ENCODE measurements at regions not wholly inside any gene's neighbourhood (a gene's known extent, or its start where the extent isn't known, plus 50 kb on each side); places are given as distances from the start of the nearest gene placed in this dataset.

GRCh38 chr4:4687100-4687499 lies 145.3 kb upstream of the STX18 start:
- TF ChIP-seq POLR2A (IDR thresholded peaks at IDR 0.05) = no peak
- TF ChIP-seq, protein P1, sequence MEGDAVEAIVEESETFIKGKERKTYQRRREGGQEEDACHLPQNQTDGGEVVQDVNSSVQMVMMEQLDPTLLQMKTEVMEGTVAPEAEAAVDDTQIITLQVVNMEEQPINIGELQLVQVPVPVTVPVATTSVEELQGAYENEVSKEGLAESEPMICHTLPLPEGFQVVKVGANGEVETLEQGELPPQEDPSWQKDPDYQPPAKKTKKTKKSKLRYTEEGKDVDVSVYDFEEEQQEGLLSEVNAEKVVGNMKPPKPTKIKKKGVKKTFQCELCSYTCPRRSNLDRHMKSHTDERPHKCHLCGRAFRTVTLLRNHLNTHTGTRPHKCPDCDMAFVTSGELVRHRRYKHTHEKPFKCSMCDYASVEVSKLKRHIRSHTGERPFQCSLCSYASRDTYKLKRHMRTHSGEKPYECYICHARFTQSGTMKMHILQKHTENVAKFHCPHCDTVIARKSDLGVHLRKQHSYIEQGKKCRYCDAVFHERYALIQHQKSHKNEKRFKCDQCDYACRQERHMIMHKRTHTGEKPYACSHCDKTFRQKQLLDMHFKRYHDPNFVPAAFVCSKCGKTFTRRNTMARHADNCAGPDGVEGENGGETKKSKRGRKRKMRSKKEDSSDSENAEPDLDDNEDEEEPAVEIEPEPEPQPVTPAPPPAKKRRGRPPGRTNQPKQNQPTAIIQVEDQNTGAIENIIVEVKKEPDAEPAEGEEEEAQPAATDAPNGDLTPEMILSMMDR (IDR thresholded peaks at IDR 0.05) = no peak
- TF ChIP-seq POLR2AphosphoS5 (IDR thresholded peaks at IDR 0.05) = no peak
- no peak for TF ChIP-seq EP300 (IDR thresholded peaks at IDR 0.05)
- DNase-seq = no peak
- H3K9me3 ChIP-seq = no peaks in the 10 kb centered on the region
- no peak overlapping the region for H3K4me3 ChIP-seq
- WGBS, 5 donors = 90 to 95% (median 92%) methylated on average over 4 of the region's 4 CpGs
- H3K27ac ChIP-seq = no peak overlapping the region
- H3K36me3 ChIP-seq = peaks cover 0 to 9% (median 0%) of the 10 kb centered on the region in 4 donors
- H3K4me1 ChIP-seq = peaks cover 0 to 3% (median 0%) of the 10 kb centered on the region in 4 donors
- H3K27me3 ChIP-seq = no peaks in the 10 kb centered on the region
- intact Hi-C loops (cut with DNase I; ENCODE audit: low total_unique reads) = no loop called here

GRCh38 chr4:4685810-4686795 lies 144.3 kb upstream of the STX18 start:
- WGBS, 5 donors = 75 to 84% (median 76%) methylated on average over 7 to 10 of the region's 10 CpGs
- no peak for DNase-seq

DNA sequence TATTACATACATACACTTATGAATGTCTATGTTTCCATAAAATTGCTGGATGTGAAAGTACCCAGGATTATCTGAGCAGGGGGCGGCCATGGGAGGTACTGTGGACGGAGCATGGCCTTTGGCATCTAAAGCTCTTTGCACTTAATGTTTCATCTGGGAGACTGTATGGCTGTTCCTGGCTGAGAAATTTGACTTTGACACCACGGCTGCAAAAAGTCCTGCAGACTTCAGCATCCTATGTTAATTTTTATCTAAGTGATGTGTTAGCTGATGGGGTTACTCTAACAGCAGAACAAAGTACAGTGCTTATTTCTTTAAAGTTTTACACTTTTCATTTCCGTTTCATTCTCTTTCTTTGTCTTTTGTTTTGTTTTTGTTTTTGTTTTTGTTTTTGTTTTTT lies 139.8 kb upstream of the STX18 start:
- DNase-seq = no peak
- 87 to 94% (median 93%) methylated on average over 4 of the region's 4 CpGs for WGBS, 5 donors
- intact Hi-C loops (cut with DNase I; ENCODE audit: low total_unique reads) = no loop called here
- no peak overlapping the region for H3K27ac ChIP-seq
- H3K4me1 ChIP-seq = peaks cover 0 to 3% (median 0%) of the 10 kb centered on the region in 4 donors
- H3K4me3 ChIP-seq = no peak overlapping the region
- H3K27me3 ChIP-seq = no peaks in the 10 kb centered on the region
- TF ChIP-seq, protein P1 (IDR thresholded peaks at IDR 0.05) = no peak
- TF ChIP-seq EP300 (IDR thresholded peaks at IDR 0.05) = no peak
- no peaks in the 10 kb centered on the region for H3K9me3 ChIP-seq
- H3K36me3 ChIP-seq = no peaks in the 10 kb centered on the region

More at GRCh38 chr4:4685810-4686795, 144.3 kb upstream of the STX18 start:
- H3K4me1 ChIP-seq = peaks cover 0 to 3% (median 0%) of the 10 kb centered on the region in 4 donors
- H3K27me3 ChIP-seq = no peaks in the 10 kb centered on the region
- intact Hi-C loops (cut with DNase I; ENCODE audit: low total_unique reads) = no loop called here
- no peaks in the 10 kb centered on the region for H3K9me3 ChIP-seq
- TF ChIP-seq EP300 (IDR thresholded peaks at IDR 0.05) (no peak), POLR2AphosphoS5 (IDR thresholded peaks at IDR 0.05) (no peak), POLR2A (IDR thresholded peaks at IDR 0.05) (no peak)
- TF ChIP-seq, protein P1 (IDR thresholded peaks at IDR 0.05) = no peak
- H3K27ac ChIP-seq = no peak overlapping the region
- H3K36me3 ChIP-seq = peaks cover 0 to 9% (median 0%) of the 10 kb centered on the region in 4 donors
- H3K4me3 ChIP-seq = no peak overlapping the region

- no peak overlapping the region for H3K4me3 ChIP-seq
- TF ChIP-seq, protein P1 (IDR thresholded peaks at IDR 0.05) = no peak
- no peak for TF ChIP-seq POLR2AphosphoS5 (IDR thresholded peaks at IDR 0.05)
- TF ChIP-seq EP300 (IDR thresholded peaks at IDR 0.05) = no peak
- TF ChIP-seq POLR2A (IDR thresholded peaks at IDR 0.05) = no peak
- intact Hi-C loops (cut with DNase I; ENCODE audit: low total_unique reads) = no loop called here
- no peaks in the 10 kb centered on the region for H3K27me3 ChIP-seq
- no peak for DNase-seq
- no peaks in the 10 kb centered on the region for H3K36me3 ChIP-seq
- WGBS, 5 donors = 88 to 97% (median 91%) methylated on average over 2 of the region's 2 CpGs
- H3K27ac ChIP-seq = no peak overlapping the region
- H3K4me1 ChIP-seq = peaks cover 0 to 3% (median 0%) of the 10 kb centered on the region in 4 donors
- H3K9me3 ChIP-seq = no peaks in the 10 kb centered on the region
Observed at GRCh38 chr4:4680758-4681157, 138.9 kb upstream of the STX18 start.

Data from stomach (tissue), 8 donors.